Neural progenitor cell (in vitro differentiated cells): ENCODE measurements at regions not wholly inside any gene's neighbourhood (a gene's known extent, or its start where the extent isn't known, plus 50 kb on each side); places are given as distances from the start of the nearest gene placed in this dataset.

Experiments
- DNase-seq: peaks from one replicate; pipeline ENCODE4 v3.0.0-alpha.2; 2016; ENCODE audit warnings: low spot score
- H2AFZ ChIP-seq: fragments of 200-600 bp; sonication (generic); replicated peaks from 2 replicates; pipeline ENCODE4 v1.6.1; 2016; ENCODE audit warnings: antibody characterized with exemption
- H3F3A ChIP-seq: fragments of 200-600 bp; sonication (generic); 2 replicates; pipeline ENCODE4 v1.6.1; 2016; ENCODE audit warnings: antibody characterized with exemption, low read depth
- H3K27ac ChIP-seq: fragments of 200-600 bp; sonication (generic); 2 replicates; pipeline ENCODE4 v1.5.1; 2016; ENCODE audit warnings: mild to moderate bottlenecking
- H3K27me3 ChIP-seq: fragments of 200-600 bp; sonication (generic); 2 replicates; pipeline ENCODE4 v1.6.1; 2016; ENCODE audit warnings: mild to moderate bottlenecking, moderate library complexity
- H3K36me3 ChIP-seq: fragments of 200-600 bp; sonication (generic); 2 replicates; pipeline ENCODE4 v1.5.1; 2016
- H3K4me1 ChIP-seq: fragments of 200-600 bp; sonication (generic); 2 replicates; pipeline ENCODE4 v1.6.1; 2016; ENCODE audit warnings: mixed run types
- H3K4me2 ChIP-seq: fragments of 200-600 bp; sonication (generic); 2 replicates; pipeline ENCODE4 v1.6.1; 2016
- H3K4me3 ChIP-seq: fragments of 200-600 bp; sonication (generic); 2 replicates; pipeline ENCODE4 v1.5.1; 2016
- H3K79me2 ChIP-seq: fragments of 200-600 bp; sonication (generic); 2 replicates; pipeline ENCODE4 v1.6.1; 2016; ENCODE audit warnings: low read depth
- H3K9ac ChIP-seq: fragments of 200-600 bp; sonication (generic); 2 replicates; pipeline ENCODE4 v1.6.1; 2016
- H3K9me3 ChIP-seq: fragments of 200-600 bp; sonication (generic); 2 replicates; pipeline ENCODE4 v1.5.1; 2016; ENCODE audit warnings: low read depth
- H4K20me1 ChIP-seq: fragments of 200-600 bp; sonication (generic); 2 replicates; pipeline ENCODE4 v1.6.1; 2016; ENCODE audit warnings: low read depth
- H3K27ac Mint-ChIP-seq: 3 replicates; pipeline ENCODE4 v1.8.0; 2021; ENCODE audit warnings: mixed read lengths
- H3K27me3 Mint-ChIP-seq: 2 replicates; pipeline ENCODE4 v1.8.0; 2022; ENCODE audit warnings: low read depth, mild to moderate bottlenecking, inconsistent platforms, moderate library complexity, mixed read lengths; ENCODE audit not compliant: insufficient read depth
- H3K36me3 Mint-ChIP-seq: 3 replicates; pipeline ENCODE4 v1.8.0; 2021; ENCODE audit warnings: mixed read lengths
- H3K4me1 Mint-ChIP-seq: 3 replicates; pipeline ENCODE4 v1.8.0; 2021; ENCODE audit warnings: mixed read lengths
- H3K4me3 Mint-ChIP-seq: 3 replicates; pipeline ENCODE4 v1.8.0; 2021; ENCODE audit warnings: mild to moderate bottlenecking, moderate library complexity, mixed read lengths
- H3K9me3 Mint-ChIP-seq: 3 replicates; pipeline ENCODE4 v1.8.0; 2020; ENCODE audit warnings: mixed read lengths
- EZH2 ChIP-seq: fragments of 200-600 bp; sonication (generic); IDR thresholded peaks from 2 replicates; pipeline ENCODE4 v1.6.1; 2017; ENCODE audit warnings: antibody characterized with exemption, mild to moderate bottlenecking, moderate library complexity
- EZH2phosphoT487 ChIP-seq: fragments of 200-600 bp; sonication (generic); IDR thresholded peaks from 2 replicates; pipeline ENCODE4 v1.6.1; 2017; ENCODE audit warnings: antibody characterized with exemption
- TF ChIP-seq, protein P1 (sequence below): fragments of 200-600 bp; sonication (generic); IDR thresholded peaks from 2 replicates; pipeline ENCODE4 v1.5.1; 2017; ENCODE audit warnings: antibody characterized with exemption, mild to moderate bottlenecking

DNA sequence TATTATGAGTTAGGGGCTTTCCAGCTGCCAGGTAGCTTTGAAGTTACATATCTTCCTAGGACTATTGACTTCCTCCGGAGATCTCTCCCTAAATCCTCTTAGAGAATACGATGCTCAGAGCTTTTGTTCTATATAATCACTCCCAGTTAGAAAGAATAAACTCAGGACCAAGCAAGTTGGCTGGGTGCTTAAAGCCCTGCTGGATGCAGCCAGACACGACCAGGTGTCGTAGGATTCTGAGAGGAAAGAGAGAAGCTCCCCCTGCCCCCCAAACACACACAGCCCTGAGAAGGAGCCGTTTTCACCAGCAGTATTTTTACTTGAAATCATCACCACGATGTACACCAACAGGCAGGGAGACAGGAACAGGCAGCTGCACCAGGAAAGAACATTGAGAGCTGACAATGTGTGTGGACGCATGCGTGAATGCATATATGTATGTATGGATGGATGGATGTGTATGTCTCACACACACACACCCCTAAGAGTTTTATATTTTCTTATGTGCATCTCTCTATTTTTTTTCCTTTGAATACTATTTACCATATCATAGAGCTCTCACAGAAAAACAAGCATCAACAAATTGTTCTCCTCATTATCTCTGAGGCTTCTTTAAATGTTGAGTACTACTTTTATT is 382.6 kb downstream of the EPHA4 start:
- peak overlapping the region; percentile 30 for H3K4me3 Mint-ChIP-seq
- H3K4me2 ChIP-seq = peak overlapping the region; percentile 61

DNA sequence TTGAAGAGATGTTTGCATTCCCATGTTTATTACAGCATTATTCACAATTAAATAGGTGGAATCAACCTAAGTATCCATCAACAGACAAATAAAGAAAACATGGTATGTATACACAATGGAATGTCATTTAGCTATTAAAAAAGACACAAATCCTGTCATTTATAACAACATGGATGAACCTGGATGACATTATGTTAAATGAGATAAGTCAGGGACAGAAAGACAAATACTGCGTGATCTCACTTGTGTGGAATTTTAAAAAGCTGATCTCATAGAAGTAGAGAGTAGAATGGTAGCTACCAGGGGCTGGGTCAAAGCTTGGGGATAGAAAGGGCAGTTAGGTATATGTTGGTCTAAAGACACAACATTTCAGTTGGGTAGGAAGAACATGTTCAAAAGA is 376.3 kb downstream of the EPHA4 start:
- H3K4me3 Mint-ChIP-seq = no peak overlapping the region
- Histone ChIP-seq H3K4me2 (no peak overlapping the region), H3K36me3 (no peaks in the 10 kb centered on the region), H4K20me1 (no peaks in the 10 kb centered on the region), H3K9ac (no peak overlapping the region), H3K4me3 (no peak overlapping the region), H3K27ac (no peak overlapping the region), H3K4me1 (peaks cover 8% of the 10 kb centered on the region), H2AFZ (no peak overlapping the region), H3K9me3 (no peaks in the 10 kb centered on the region), H3F3A (no peaks in the 10 kb centered on the region), H3K79me2 (no peaks in the 10 kb centered on the region), H3K27me3 (no peaks in the 10 kb centered on the region)
- peaks cover 11% of the 10 kb centered on the region for H3K4me1 Mint-ChIP-seq
- no peaks in the 10 kb centered on the region for H3K36me3 Mint-ChIP-seq
- no peak for DNase-seq
- no peak overlapping the region for H3K27ac Mint-ChIP-seq
- H3K9me3 Mint-ChIP-seq = peaks cover 13% of the 10 kb centered on the region
- peaks cover 2% of the 10 kb centered on the region for H3K27me3 Mint-ChIP-seq
- TF ChIP-seq EZH2 (no peak), EZH2phosphoT487 (no peak)

More for the DNA sequence above, 382.6 kb downstream of the EPHA4 start:
- no peaks in the 10 kb centered on the region for H4K20me1 ChIP-seq
- no peaks in the 10 kb centered on the region for H3K79me2 ChIP-seq
- no peaks in the 10 kb centered on the region for H3K27me3 ChIP-seq
- Mint-ChIP-seq H3K9me3 (peaks cover 13% of the 10 kb centered on the region), H3K27me3 (peaks cover 2% of the 10 kb centered on the region), H3K36me3 (no peaks in the 10 kb centered on the region), H3K27ac (no peak overlapping the region), H3K4me1 (peaks cover 16% of the 10 kb centered on the region)
- H2AFZ ChIP-seq = no peak overlapping the region
- no peak overlapping the region for H3K9ac ChIP-seq
- peak overlapping the region; percentile 51 for H3K27ac ChIP-seq
- no peaks in the 10 kb centered on the region for H3K36me3 ChIP-seq
- TF ChIP-seq EZH2phosphoT487 = no peak
- TF ChIP-seq EZH2 = no peak
- TF ChIP-seq, protein P1, sequence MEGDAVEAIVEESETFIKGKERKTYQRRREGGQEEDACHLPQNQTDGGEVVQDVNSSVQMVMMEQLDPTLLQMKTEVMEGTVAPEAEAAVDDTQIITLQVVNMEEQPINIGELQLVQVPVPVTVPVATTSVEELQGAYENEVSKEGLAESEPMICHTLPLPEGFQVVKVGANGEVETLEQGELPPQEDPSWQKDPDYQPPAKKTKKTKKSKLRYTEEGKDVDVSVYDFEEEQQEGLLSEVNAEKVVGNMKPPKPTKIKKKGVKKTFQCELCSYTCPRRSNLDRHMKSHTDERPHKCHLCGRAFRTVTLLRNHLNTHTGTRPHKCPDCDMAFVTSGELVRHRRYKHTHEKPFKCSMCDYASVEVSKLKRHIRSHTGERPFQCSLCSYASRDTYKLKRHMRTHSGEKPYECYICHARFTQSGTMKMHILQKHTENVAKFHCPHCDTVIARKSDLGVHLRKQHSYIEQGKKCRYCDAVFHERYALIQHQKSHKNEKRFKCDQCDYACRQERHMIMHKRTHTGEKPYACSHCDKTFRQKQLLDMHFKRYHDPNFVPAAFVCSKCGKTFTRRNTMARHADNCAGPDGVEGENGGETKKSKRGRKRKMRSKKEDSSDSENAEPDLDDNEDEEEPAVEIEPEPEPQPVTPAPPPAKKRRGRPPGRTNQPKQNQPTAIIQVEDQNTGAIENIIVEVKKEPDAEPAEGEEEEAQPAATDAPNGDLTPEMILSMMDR = no peak
- DNase-seq = peak; percentile 79
- H3K4me1 ChIP-seq = peaks cover 33% of the 10 kb centered on the region
- no peaks in the 10 kb centered on the region for H3K9me3 ChIP-seq
- H3F3A ChIP-seq = peaks cover 14% of the 10 kb centered on the region
- peak overlapping the region; percentile 14 for H3K4me3 ChIP-seq

DNA sequence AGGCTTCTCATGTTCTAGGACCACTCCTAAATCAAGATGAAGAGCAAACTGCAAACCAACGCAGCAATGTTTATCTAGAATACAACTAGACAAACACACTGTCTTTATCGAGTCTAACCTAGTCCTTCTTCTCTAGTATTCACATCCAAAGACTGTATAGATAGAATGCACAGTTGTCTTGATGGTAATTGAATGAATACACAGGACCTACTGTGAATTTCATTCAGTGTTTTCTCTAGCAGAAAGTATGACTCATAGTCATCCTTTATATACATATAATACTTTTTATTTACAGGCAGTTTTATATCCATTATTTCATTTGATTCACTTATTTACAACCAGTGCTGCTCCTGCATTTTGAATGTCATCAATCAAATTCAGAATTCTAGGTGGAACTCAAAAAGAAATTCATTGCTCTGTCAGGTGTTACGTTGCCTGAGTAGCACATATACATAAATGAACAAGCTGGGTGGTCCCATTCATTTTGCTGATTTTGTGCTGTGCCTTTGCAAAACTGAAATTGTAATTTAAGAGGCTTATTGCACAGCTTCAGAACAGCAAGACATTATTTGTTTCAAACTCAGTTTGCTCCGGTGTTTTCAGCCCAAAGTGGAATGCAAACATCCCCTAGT is 374.8 kb downstream of the EPHA4 start:
- H3F3A ChIP-seq = no peaks in the 10 kb centered on the region
- Mint-ChIP-seq H3K9me3 (peaks cover 10% of the 10 kb centered on the region), H3K4me1 (peaks cover 11% of the 10 kb centered on the region), H3K27ac (no peak overlapping the region), H3K4me3 (no peak overlapping the region), H3K36me3 (no peaks in the 10 kb centered on the region), H3K27me3 (peaks cover 2% of the 10 kb centered on the region)
- TF ChIP-seq EZH2phosphoT487 (no peak), EZH2 (no peak)
- TF ChIP-seq, protein P1 = no peak
- no peak for DNase-seq
- no peak overlapping the region for H3K9ac ChIP-seq
- no peaks in the 10 kb centered on the region for H3K9me3 ChIP-seq
- no peak overlapping the region for H3K4me2 ChIP-seq
- H3K27me3 ChIP-seq = no peaks in the 10 kb centered on the region
- H3K4me3 ChIP-seq = no peak overlapping the region
- H3K4me1 ChIP-seq = peaks cover 8% of the 10 kb centered on the region
- H4K20me1 ChIP-seq = no peaks in the 10 kb centered on the region
- H3K36me3 ChIP-seq = no peaks in the 10 kb centered on the region
- H2AFZ ChIP-seq = peak overlapping the region; percentile 51
- no peak overlapping the region for H3K27ac ChIP-seq
- H3K79me2 ChIP-seq = no peaks in the 10 kb centered on the region

DNA sequence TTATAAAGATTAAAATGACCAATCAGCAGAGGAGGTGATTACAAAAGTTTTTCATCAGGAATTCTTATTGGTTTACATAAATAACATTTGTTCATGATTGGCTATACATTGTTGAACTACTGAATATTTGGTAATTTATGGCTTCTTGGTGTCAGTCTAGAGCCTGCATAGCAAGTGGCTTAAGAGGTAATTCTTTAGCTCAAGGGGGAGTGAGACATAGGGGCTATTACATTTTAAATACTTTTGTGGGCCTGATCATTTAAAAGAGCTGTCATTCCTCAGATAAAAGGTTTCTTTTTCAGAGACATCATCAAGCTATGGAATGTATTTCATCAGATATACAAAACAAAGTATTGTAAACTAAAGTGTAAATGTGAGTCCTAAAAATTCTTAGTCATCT is 373.8 kb downstream of the EPHA4 start:
- no peaks in the 10 kb centered on the region for H3K36me3 ChIP-seq
- peaks cover 4% of the 10 kb centered on the region for H3K9me3 Mint-ChIP-seq
- peaks cover 8% of the 10 kb centered on the region for H3K4me1 ChIP-seq
- no peaks in the 10 kb centered on the region for H3K27me3 ChIP-seq
- no peak overlapping the region for H3K4me3 ChIP-seq
- TF ChIP-seq, protein P1 = no peak
- TF ChIP-seq EZH2 (no peak), EZH2phosphoT487 (no peak)
- no peak overlapping the region for H3K9ac ChIP-seq
- H3K9me3 ChIP-seq = no peaks in the 10 kb centered on the region
- no peaks in the 10 kb centered on the region for H3K36me3 Mint-ChIP-seq
- H3K4me2 ChIP-seq = no peak overlapping the region
- H3K4me3 Mint-ChIP-seq = no peak overlapping the region
- no peak for DNase-seq
- peaks cover 2% of the 10 kb centered on the region for H3K27me3 Mint-ChIP-seq
- H3K27ac Mint-ChIP-seq = no peak overlapping the region
- no peaks in the 10 kb centered on the region for H3F3A ChIP-seq
- no peak overlapping the region for H3K27ac ChIP-seq
- no peaks in the 10 kb centered on the region for H4K20me1 ChIP-seq
- no peaks in the 10 kb centered on the region for H3K79me2 ChIP-seq
- H2AFZ ChIP-seq = no peak overlapping the region
- peaks cover 16% of the 10 kb centered on the region for H3K4me1 Mint-ChIP-seq
